GM21515 (cell line): ENCODE measurements at regions not wholly inside any gene's neighbourhood (a gene's known extent, or its start where the extent isn't known, plus 50 kb on each side); places are given as distances from the start of the nearest gene placed in this dataset.

ENCODE experiments used
- ATAC-seq: cut with Tn5 transposase; IDR thresholded peaks from one replicate; pipeline ENCODE4 v1.9.1; 2021; ENCODE audit not compliant: unreplicated experiment

DNA sequence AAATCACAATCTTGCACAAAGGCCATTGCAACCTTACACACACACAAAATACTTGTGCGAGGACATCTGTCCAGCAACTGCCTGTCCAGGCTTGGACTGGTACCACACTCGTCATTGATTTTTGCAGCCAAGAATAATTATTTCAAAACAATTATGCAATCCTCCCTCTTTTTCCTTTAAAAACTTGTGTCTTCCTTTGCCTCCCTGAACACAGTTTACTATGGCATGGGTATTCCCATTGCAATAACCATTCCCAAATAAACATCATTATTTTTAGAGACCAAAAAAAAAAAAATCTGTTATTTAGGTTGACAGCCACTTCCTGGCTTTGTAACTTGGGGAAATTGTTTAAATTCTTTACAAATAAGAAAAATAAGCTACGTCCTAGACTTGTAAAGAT is 54.0 kb downstream of the C11orf91 start:
- no peak for ATAC-seq

DNA sequence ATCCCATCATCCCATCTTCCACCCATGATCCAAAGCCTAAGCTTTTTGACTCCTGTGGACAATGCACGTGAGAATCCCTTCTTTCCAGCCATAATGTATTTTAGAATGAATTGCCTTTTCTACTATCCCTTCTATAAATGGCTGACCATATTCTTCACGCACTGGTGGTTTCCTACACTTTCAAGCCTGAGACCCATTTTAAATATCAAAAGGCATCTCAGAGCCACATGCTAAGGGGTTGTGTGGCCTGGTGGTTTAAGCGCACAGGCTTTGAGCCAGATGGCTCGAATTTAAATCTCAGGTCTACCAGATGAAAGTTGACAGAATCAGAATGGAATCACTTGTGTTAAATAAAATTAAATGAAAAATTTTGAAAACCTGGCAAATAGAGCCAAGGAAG is 54.5 kb downstream of the C11orf91 start:
- no peak for ATAC-seq

DNA sequence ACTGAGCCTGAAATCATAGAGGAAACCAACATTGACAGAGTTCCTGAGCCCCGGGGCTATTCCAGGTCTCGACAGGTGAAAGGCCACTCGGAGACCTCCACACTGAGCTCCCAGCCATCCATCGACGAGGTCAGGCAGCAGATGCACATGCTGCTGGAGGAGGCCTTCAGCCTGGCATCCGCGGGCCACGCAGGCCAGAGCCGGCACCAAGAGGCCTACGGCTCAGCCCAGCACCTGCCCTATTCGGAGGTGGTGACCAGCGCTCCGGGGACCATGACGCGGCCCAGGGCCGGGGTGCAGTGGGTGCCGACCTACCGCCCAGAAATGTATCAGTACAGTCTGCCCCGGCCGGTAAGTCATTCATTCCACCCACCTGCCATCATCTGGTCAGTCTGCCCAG is 54.9 kb downstream of the C11orf91 start:
- no peak for ATAC-seq

DNA sequence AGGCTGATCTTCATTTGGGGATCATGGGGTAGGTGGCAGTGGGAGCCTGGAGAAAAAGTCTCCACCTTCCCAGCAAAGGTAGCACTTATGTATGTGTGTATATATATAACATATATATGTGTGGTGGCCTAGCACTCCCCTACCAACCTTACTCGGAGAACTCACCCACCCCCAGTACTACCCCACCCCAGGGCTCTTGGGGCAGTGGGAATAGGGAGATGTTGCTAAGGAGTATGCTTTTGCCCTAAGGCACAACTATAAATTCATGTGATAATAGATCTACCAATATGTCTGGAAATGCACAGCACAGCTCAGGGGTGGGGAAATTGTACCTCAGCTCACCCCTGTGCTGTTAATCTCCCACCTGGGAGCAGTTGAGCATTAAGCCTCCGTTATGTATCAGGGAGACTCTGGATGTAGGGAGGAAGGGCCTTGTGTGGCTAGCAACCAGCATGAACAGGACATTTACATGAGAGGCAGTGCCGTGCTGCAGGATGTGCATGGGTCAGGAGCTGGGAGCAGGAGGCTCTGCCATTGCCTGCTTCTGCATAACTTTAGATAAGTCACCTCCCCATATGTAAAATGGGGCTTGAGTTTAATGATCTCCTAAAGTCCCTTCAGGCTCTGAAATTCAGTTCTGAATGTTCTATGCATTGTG is 57.3 kb downstream of the C11orf91 start:
- ATAC-seq: no peak

DNA sequence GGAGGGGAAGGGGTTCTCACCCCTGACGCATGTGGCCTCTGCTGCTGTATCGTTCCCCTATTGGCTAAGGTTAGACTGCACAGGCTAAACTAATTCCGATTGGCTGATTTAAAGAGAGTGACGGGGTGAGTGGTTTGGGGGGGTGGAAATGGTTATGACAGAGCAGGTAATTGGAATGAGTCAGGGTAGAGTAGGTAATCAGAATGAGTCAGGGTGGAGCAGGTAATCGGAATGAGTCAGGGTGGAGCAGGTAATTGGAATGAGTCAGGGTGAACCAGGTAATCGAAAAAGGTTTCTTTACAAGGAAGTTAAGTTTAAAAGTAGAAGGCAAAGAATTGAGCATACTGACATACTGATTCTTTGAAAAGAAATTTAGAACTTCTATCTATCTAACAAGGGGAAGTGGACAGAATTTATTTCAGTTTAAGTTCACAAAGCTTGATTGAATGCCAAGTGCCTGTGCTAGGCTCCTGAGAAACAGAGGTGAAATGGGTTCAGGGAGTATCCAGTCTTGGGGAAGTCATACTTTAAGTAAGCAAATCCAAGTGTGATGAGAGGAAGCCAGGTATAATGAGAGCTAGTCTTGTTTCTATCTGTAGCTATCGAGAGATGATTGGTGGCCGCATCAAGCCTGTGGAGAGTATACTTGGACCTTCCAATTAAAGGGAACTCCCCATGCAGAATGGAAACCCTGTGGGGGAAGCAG is 58.0 kb downstream of the C11orf91 start:
- no peak for ATAC-seq

DNA sequence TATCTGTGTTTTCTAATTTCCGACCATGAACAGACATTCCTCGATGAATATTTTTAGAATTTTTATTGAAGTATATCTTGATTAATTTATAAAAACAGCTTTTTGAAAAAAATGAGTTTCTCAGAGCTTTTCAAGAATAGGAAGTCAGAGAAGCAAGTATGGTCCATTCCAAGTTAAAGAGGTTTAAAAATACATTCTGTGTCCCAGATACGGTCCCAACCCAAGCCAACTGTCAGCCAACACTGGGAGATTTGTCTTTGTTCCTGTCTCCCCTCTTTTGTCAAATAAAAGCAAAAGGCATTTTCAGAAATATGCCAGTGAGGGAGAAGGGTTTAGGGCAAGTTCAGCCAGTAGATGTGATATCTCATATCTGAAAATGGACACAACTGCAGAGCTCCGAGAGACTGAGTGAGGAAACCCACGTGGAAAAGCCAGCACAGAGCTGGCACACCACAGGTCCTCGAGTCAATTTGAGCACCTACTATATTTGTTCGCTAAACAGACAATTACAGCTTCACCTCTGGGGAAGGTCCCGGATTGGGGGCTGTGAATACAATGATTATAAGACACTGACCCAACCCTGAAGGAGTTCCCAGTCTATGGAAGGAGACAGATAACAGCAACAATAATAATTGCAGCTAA is 59.8 kb downstream of the C11orf91 start:
- no peak for ATAC-seq

DNA sequence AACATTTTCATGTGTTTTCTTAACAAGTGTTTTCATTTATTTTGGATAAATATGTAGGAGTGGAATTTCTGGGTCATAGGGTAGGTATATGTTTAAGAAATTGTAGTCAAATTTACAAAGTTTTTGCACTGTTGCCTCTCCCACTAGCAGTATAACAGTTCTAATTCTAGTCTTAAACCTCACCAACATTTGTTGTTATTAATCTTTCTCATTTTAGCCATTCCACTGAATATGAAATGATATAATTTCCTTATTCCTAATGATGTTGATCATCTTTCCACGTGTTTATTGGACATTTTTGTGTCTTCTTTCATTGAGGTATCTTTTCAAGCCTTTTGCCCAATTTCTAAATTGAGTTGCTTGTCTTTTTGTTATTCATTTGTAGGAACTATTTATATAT is 62.0 kb downstream of the C11orf91 start:
- no peak for ATAC-seq

DNA sequence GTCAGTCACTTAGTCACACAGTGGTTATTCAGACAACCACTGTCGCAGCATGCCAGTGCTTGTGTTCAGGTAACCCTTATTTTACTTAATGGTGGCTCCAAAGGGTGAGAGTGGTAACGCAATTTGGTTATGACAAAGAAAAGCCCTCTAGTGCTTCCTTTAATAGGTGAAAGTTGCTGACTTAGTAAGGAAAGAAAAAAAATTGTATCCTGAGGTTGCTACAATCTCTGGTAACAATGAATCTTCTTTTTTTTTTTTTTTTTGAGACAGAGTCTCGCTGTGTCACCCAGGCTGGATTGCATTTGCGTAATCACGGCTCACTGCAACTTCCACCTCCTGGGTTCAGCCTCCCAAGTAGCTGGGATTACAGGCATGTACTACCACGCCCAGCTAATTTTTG is 64.5 kb downstream of the C11orf91 start:
- no peak for ATAC-seq

DNA sequence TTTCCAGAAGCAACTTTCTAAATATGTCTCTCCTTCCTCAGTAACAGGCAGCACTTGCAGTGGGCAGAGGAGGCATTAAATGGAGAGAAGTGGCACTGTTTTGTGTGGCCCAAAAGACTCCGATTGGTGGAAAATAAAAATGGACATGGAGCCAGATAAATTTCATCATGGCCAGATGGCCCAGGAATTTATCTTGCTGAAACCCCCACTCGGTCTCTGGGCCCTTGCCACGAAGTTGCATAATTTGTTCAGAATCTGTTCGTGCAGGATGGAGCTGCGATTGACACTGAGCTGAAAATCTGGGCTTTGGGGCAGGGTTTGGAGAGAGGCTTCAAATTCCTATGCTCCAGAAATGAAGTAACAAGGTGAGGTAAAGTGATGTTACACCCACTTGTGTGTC is 65.5 kb downstream of the C11orf91 start:
- ATAC-seq: no peak

DNA sequence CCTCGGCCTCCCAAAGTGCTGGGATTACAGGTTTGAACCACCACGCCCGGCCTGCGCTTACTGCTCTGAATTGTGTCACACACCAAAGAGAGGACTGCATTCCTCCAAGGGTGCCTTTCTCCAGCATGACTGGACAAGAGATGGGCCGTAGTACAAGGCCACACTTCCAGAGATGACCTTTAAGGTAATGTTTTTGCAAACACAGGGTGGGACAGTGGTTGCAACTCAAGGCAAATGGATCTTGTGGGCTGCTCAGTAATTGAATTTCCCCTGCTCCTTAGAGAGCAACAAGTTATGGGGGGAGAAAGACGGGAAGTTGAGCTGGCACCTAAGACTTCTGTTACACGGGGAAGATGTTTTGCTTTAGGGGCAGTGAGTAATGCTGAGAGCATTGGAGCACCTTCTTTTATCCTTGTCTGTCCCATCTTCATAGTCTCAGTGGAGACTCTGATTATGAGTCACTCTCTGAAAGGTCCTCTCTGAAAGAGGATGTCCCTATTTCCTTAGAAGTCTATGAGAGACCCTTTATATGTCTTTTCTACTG is 66.3 kb downstream of the C11orf91 start:
- ATAC-seq: no peak

DNA sequence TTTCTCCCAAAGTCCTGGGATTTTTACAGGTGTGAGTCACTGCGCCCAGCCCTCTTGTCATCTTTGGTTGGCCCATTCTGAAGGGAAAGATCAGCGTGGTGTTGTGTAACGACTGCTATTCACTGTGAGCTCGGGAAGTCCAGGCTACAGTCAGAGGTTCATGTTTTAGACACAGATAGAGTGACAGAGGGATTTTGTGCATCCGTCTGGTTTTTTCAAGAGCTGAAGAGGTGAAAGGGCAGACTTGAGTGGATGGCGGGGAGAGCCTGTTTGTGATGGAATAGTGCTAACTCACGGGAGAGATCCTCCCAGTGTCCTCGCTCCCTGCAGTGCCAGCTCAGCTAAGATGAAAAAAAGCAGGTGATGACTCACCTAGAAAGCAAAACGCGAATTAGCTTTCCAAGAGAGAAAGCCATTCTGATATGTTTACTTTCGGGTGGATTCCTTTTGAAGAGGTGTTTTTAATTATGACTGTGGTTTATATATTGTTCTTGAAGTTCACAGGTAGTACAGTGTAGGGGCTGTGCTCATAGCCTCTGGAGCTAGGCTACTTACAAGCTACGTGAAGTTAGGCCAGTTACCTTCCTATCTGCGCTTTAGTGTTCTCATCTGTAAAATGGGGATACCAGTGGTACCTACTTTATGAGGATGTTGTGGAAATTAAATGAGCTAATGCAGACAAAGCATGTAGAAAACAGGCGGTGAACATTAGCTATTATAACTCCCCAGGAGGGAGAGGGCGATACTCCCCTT is 67.2 kb downstream of the C11orf91 start:
- no peak for ATAC-seq

DNA sequence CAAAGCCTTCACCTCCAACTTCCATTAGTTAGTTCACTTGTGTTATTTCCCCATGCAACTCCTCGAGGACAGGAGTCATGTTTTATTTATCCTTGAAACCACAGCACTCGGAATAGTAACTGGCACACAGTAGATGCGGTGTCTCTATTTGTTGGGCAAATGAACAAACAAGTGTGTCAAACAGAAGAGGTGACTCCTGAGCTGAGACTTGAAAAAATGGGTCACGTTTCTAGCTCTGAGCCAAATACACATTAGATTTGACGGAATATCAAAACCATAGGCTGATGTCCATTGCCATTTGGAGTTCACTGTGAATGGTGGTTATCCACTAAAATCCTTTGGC is 68.9 kb downstream of the C11orf91 start:
- no peak for ATAC-seq

DNA sequence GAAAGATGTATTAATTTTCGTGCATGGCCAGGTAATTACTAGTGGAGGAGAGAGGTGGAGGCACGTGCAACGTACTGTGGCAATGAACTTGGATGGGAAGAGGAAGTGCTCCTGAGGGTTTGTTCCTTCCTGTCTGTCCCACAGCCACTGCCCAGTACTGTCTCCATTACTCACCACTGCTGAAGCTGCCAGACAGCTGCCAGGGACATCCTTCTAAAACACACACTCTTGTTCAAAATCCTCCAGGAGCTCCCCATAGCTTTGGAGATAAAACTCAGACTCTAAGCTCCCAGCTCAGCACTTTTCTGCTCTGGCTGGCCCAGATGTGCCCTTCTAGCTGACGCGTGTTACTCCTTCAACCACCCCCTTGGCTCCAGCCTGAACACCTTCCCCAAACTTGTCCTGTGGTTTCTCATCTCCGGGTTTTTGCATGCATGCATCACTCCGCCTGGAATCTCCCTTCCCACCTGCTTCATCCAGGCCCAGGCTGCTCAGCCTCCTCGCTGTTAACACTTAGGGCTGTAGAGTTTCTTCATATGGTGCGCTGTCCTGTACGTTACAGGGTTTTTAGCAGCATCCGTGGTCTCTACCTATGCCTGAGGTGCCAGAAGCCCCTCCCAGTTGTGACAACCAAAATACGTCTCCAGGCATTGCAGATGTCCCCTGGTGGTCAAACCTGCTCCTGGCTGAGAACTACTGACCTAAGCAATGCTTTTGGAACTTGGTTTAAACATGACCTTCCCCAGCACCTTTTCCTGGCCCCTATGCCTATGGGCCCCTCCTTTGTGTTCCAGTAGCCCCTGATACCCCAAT is 69.5 kb downstream of the C11orf91 start:
- ATAC-seq: no peak

DNA sequence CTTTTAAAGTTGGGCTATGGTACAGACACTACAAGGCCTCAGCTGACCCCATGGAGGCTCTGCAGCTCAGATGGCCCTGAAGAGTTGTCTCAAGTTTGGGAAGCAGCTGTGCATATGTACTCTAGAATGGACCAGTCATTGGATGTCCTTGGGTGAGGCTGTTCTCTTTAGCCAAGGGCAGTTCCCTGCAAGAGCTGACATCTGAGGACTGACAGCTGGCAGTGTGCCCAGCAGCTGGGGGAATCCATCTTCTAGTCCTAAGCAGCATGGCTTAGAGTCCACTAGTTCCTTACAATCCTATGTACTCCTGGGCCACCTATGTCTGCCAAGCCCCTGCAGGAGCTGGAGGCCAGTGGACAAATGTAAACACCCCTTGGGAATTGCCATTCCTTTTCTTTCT is 76.5 kb downstream of the C11orf91 start:
- no peak for ATAC-seq

DNA sequence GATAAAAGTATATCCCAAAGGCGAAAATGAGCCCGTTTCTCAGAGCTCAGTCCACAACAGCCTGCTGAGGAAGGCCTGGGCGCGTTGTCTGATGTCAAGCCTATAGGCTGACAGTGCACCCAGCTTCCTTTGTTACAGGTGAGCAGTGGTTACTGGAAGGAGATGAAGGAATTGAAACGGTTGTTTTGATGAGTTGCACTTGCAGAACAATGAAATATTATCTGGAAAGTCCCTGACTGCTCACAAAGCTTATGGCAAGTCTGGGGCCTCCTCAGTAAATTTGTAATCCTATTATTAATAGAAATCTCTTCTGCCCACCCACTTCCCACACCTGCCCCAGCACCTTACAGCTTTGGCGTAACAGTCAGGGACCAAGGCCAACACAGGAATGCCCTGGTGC is 77.8 kb downstream of the C11orf91 start:
- ATAC-seq: no peak

DNA sequence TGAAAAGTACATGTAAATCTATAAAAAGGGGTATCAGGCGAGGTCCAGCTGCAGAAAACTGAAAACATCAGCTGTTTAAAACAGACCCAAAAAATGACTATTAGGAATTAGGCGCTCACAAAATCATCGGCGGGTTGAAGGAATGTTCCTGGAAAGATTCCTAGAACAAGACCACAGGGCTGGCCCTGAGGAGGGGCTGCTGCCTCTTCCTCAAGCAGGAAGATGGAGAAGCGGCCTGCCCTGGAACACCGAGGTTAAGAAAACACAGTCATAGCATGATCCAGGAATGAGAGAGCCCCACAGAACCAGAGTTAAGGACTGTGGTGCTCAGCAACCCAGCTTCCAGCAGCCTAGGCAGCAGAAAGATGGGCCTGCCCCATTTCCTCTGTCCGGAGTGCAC is 78.4 kb downstream of the C11orf91 start:
- no peak for ATAC-seq

DNA sequence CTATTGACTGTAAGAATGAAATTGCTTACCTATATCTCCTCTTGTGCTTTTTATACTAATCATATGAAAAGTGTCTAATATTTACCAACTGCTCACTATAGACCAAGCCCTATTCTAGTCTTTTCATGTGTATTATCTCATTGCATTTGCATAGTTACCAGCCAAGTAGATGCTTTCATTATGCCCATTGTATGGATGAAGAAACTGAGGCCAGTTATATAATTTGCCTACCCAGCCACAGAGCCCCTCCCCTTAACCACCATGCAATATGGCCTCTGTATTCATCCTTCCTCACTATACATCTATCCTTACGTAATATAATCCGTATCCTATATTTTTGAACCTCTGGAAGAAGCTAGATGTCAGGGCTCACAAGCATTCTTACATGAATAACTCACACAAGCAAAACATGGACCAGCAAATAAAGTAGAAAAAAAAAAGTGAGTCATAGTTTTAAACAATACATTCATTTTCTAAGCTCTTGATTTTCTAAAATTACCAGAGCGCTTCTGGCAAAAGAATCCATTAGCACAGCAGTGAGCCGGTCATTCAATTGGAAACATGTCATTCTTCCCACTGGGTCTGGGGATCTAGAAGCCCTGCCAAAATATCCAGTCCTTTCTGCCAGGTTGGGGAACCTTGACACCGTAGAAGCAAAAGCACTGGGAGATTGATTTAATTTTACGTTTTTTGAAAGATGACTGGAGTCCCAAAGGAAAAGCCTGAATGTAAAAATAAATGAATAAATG is 80.0 kb downstream of the C11orf91 start:
- ATAC-seq: no peak

DNA sequence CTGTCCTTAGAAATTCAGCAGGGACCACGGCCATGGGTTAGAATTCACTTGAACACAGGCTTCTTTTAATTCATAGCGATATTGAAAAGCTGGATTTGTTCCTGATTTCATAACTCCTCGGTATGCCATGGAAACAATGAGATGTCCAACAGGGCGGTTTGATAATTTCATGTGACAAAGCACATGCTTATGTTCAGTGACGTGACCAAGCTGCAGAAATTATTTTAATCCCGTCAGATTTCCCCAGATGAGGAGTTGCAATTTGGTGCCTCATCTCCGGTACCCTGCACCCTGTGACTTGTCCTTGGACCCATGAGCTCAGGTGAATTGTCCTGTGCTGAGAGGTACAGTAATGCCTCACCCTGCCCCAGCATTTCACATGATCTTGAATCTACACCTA is 81.7 kb downstream of the C11orf91 start:
- ATAC-seq: no peak

DNA sequence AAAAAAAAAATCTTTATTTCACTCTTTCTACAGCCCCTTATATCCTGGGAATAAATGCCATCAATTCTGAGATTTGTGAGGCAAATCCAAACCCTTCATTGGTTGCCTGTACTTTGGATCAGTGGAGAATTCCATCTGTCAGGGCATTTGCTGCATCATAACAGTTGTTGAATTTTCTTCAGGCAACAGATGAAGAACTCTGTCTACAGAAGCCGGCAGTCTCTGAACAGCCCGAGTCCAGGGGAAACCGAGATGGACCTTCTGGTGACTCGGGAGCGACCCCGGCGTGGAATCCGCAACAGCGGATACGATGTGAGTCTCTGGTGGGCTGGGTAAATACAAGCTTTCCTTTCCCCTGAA is 82.3 kb downstream of the C11orf91 start:
- ATAC-seq: no peak

DNA sequence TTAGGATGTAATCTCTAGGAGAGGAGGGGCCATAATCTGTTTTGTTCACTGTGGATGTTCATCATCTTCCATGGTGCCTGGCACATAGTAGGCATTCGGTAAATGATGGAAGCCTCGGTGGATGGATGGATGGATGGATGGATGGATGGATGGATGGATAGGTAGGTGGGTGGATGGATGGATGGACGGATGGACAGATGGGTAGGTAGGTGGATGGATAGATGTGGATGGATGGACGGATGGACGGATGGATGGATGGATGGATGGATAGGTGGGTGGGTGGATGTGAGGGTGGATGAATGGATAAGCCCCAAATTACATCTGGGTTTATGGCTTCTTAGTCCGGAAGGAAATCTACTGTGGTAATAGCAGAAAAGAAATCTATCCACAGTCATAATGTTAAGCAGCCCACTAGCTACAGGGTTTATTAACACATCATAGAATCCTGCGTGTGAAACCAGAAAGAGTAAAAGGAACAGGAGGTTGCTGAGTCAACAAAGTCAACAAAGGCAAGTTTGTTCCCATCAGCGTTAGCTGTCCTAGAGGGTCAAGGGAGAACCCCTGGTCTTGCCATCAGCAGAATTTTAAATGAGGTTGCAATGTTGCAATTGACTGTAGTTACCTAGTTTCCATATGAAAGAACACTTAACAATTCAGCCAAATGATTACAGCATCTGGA is 82.8 kb downstream of the C11orf91 start:
- ATAC-seq: no peak
